ENCODE measurements at regions not wholly inside any gene's neighbourhood (a gene's known extent, or its start where the extent isn't known, plus 50 kb on each side); places are given as distances from the start of the nearest gene placed in this dataset.

- no peak for TF ChIP-seq POLR2A (IDR thresholded peaks at IDR 0.05)
- no peak for TF ChIP-seq CTCF (IDR thresholded peaks at IDR 0.05)
Observed at GRCh38 chr13:106989876-106990275, 421.9 kb upstream of the ARGLU1 start.
